Lung microvascular endothelial cell (primary cell): ENCODE measurements at regions not wholly inside any gene's neighbourhood (a gene's known extent, or its start where the extent isn't known, plus 50 kb on each side); places are given as distances from the start of the nearest gene placed in this dataset.

Experiments used
- DNase-seq, 2 donors: peaks; one replicate each; pipeline versions ENCODE4 v3.0.0 to v3.0.0-alpha.2; 2010; ENCODE audit warnings: low read depth in 2 of 2

DNA sequence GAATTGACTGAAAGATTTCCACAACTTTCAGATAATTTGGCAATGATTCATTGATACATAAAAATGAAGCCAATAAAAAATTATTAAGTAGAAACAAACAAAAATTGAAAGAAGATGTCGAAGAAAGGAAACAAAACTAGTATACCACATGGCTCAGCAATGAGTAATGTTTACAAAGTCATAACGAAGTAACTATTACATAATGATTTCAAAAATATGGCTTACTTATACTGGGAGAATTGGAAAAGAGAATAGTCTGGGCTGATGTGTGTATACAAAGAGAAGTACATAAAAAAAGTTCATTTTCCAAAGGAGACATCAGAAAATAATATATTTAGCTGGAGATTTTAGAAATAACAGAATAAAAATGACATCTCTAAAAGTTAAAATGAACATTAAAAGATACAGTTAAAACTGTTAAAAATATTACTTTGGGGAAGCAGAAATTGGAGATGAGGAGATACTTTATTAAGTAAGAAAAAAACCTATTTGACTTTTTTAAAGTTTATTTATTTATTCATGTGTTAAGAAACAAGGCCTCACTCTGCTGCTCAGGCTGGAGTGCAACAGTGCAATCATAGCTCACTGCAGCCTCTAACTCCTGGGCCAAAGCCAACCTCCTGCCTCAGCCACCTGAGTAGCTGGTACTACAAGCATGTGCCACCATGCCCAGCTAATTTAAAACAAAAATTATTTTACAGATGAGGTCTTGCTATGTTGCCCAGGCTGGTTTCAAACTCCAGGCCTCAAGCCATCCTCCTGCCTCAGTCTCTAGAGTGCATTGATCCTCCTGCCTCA lies 409.7 kb upstream of the PIK3C3 start:
- no peak for DNase-seq

- no peak for DNase-seq
These were observed 411.2 kb upstream of the PIK3C3 start for GRCh38 chr18:41543815-41544214.

DNA sequence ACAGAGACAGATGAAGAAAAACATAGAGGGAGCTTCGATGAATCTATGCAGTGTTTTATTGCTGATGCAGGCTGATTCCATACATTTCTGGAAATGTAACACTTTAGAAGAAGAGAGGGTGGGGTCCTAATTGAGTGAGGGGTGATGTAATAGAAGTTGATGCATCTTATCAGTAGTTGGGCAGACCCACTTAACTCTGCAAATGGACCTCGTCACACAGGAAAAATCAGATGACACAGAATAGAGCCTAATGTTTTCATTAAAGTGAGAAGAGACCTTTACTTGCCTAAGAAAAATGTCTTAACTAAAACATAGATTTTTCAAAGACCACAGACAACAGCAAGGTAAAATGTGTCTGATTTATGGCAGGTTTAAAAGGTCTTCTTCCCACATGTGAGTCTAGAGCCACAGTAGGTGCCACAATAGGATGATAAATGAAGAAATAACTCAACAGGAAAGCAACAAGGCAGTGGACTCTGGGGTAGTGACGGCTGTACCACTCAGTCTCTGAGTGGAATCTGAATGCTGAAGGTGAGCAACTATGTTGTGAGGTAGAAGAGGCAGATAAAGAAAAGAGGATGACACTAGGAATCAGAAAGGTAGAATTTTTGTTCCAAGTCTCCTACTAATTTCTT lies 414.7 kb upstream of the PIK3C3 start:
- DNase-seq, result no peak

GRCh38 chr18:41538751-41539150 lies 416.3 kb upstream of the PIK3C3 start:
- no peak for DNase-seq

DNA sequence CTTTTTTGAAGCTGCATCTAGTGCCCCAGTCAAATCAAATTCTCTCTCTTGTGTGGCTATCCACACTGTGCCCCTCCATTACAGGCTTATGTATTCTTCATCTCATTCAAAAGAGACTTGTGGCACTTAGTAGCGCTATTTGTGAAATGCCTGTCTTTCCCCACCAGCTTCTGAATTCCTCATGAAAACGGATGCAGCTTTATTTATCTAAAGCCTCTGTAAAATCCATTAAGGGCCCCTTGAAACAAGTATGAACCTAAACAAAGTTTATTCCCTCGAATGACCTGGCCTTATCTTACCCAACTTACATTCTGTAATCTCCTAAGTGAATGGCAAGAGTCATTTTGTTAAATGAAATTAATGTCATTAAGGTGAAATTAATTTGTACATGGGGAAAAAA lies 417.4 kb upstream of the PIK3C3 start:
- DNase-seq, result no peak

GRCh38 chr18:41532344-41533086 lies 422.5 kb upstream of the PIK3C3 start:
- DNase-seq, result peak in 1 of 2 donors; percentile 28

DNA sequence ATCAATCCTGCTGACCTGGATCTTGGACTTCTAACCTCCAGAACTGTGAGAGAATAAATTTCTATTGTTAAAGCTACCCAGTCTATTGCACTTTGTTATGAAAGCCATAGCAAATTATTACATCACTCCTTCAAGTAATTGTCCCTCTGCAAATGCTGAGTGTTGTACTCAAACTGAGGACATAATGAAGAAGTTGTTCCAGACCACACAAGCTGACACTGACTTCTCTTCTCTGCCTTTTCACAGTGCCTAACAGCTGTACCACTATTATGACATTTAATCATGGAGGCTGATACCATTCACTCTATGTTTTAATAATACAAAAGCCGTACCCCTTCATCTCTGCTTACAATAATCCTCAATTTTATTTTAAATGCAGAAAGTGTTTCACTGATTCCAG lies 424.1 kb upstream of the PIK3C3 start:
- DNase-seq, result no peak

- DNase-seq, result no peak
These were observed 425.9 kb upstream of the PIK3C3 start for GRCh38 chr18:41529093-41529492.

DNA sequence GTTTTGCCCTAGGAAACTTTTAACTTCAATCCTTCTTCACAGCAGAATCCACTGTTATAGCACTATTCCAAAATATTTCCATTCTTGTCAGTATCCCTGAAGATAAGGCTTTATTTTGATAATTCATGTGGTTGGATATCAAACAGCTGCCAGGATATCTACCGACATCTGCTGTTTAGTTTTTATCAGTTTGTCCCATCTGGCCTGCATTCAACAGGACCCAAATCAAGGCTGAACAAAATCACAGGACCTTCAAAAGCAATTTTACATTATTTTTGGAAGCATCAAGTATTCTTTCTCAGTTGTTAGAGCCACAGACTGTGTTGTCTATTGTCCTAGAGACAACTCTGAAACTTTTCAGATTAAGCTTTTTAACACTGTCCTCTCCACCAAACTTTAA lies 429.0 kb upstream of the PIK3C3 start:
- peak in 1 of 2 donors; percentile 6 for DNase-seq

DNA sequence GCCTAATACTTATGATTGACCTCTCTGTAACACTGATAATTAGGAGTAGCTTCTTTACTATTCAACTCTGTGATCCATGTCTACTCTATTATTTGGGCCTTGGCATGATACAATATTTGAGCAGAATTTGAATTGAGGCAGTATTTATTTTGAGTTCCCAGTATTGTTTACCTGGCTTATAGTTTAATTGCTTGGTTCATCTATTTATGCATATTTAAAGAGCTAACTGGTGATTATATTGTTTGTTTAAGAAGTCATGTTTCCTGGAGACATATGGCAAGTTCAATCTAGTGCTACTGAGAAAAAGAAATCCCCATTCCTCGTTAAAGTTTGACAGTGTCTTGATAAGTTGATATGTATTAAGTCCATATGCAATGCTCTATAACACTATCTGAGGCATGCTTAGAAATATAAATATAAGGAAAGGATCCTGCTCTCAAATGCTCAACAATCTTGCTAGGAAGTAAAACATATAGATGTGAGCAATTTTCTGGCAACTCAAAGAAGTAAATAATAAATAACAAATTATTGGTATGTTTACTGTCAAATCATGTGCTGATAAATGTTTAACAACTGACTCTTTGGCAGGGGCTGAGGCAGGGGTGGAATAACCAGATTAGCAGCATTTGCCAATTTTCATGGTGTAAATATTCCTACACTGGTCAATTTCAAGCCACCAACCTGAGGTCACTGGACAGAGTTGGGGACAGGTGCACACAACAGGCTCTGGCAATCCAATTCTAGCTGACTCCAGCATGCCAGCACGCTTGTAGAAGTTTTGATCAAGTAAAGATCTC lies 430.2 kb upstream of the PIK3C3 start:
- DNase-seq, result no peak

- DNase-seq, result no peak
These were observed 437.9 kb upstream of the PIK3C3 start for GRCh38 chr18:41517142-41517541.

GRCh38 chr18:41513438-41513837 lies 441.6 kb upstream of the PIK3C3 start:
- DNase-seq, result no peak

DNA sequence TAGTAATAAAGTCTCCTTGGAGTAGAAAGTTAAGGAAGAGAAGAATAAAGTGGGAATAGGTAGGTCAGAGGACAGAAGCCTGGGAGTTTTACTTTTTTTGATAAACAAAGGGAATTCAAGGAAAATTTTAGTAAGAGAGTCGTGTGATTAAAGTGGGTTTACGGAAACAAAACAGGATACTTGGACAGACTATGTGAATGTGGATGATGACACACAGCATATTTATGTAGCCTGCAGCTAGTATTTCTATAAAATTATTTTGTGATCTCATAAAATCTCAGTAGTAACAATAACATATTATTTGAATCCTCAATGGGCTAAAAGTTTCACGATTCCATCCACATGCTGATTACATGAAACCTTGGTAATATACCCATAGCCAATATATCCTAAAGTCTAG lies 450.7 kb upstream of the PIK3C3 start:
- DNase-seq, result peak in 1 of 2 donors; percentile 55

DNA sequence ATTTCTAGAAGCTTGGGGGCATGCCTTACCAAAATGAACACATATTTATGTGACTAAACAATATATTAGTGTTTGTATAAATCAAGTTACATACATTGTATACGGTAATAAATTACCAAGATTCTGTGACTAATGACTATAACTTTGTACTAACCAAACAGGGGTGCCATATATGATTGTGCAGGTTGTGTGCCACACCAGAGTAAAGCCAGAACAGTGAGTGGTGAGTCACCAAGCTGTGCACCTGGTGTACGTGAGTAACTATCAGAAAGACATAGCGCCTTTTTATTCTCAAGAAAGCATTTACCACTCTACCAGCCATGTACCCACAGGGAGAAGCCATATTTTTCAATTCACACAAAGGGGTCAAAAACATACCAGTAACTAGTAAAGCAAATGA lies 453.2 kb upstream of the PIK3C3 start:
- no peak for DNase-seq

GRCh38 chr18:41499345-41499744 lies 455.7 kb upstream of the PIK3C3 start:
- no peak for DNase-seq

DNA sequence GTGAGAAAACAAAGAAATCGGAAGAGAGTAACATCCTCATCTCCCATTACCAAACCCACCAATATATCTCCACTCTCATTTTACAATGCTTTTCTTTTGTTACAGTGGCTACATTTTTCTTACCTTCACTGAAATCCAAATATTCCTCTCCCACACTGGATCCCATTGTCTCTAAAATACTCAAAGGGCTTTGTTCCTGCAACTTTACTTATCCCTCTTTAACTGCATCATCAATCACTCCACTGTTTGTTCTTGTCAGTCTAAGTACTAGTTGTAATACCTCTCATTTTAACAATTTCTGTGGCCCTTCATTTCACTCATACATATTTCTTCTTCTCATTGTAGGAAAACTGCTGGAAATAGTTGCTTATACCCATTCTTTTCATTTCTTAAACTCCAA lies 464.2 kb upstream of the PIK3C3 start:
- no peak for DNase-seq

DNA sequence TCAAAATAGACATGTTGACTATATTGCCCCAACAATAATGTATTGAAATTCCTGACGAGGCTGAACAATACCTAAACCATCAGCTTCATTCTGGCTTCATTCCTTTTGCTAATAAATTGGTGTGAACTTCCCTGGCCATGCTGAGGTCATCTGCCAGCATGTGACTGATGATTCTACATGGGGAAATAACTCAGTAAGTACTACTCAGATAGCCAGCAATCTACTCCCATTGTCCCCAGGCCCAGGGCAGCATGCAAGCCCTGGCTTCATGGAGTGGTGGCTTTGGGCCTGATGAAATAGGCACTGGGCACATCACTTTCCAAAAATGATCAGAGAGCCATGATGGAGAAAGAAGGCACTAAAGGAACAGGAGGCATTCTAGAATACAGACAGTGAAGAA lies 468.5 kb upstream of the PIK3C3 start:
- DNase-seq, result no peak

GRCh38 chr18:41484069-41484468 lies 471.0 kb upstream of the PIK3C3 start:
- no peak for DNase-seq

DNA sequence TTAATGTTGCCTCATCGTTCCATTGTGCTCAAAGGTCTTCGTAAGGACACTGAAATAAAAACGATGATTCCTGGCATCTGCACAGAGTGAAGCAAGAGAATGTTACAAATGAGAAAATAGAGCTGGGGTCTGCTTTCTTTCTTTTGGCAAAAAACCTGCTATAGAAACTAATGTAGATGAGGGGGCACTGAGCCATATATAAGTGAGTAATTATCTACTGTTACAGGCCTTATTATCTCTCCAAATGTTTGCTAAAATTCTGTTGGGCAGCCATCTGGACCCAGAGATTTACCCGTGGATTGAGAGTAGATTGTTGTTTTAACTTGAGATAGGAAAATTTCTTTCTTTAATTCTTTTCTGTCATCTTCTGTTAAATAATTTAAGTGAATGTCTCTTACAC lies 472.5 kb upstream of the PIK3C3 start:
- no peak for DNase-seq

DNA sequence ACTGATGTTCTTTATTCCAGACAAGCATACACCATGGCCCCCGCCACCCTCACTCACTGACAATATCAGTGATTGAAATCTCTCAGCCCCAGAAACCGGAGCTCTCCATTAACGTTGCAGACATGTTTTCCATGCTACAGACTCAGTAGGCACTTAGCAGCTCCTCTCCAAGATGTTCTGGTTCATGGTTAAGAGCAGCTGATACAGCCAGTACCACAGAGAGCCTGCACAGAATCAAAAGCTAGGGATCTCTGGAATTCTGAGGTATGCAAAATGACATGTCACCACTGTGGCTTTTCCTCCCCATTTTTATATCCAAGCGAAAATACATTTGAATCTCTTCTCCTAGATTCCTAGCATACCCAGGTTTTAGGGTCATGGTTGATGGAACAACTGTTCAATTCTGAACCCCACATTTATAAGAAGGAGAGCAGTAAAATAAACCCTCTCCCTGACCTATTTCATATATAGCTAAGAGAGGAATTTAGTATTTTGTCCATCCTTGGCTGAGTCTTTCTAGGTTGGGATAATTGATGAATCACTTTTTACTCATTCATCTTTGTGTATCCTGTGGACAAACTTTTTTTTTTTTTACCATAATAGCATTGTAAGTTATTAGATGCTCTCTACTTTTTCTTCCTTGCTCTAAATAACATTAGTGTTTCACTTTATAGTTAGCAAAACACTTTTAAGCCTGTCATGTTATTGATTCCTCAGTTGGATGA lies 488.4 kb upstream of the PIK3C3 start:
- DNase-seq, result no peak

DNA sequence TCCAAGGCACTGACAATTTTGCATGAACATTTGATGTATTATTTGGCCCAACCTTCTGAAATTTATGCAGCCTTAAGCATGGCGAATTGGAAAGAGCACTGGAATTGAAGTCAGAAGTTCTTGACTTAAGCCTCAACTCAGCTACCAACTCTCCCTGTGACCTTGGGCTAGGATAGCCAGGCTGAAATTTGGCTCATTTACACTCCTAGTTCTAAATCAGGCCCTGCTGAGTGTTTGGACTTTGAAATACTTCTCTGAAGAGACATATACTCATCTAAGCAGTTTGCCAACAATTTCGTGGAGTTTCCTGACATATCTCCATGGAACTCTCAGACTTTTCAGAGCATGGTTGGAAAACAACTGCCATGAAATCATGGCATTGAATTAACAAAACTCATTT lies 489.6 kb upstream of the PIK3C3 start:
- no peak for DNase-seq
